Mammary epithelial cell (primary cell): ENCODE measurements at regions not wholly inside any gene's neighbourhood (a gene's known extent, or its start where the extent isn't known, plus 50 kb on each side); places are given as distances from the start of the nearest gene placed in this dataset.

ENCODE experiments used
- EZH2 ChIP-seq: IDR thresholded peaks from 2 replicates; pipeline ENCODE4 v1.6.1; 2012; ENCODE audit warnings: low read length, inconsistent platforms, borderline replicate concordance
- TF ChIP-seq, protein P1 (sequence below), 2 donors: IDR thresholded peaks in 1 of 2; conservative IDR thresholded peaks in 1 of 2; 2 replicates each; pipeline ENCODE4 v1.5.1; 2011 to 2012; ENCODE audit warnings: inconsistent platforms in 2 of 2, low read length in 2 of 2, mild to moderate bottlenecking in 2 of 2, control low read depth in 1 of 2, low read depth in 1 of 2; ENCODE audit not compliant: insufficient read depth in 1 of 2; ENCODE audit errors: extremely low read depth in 1 of 2

DNA sequence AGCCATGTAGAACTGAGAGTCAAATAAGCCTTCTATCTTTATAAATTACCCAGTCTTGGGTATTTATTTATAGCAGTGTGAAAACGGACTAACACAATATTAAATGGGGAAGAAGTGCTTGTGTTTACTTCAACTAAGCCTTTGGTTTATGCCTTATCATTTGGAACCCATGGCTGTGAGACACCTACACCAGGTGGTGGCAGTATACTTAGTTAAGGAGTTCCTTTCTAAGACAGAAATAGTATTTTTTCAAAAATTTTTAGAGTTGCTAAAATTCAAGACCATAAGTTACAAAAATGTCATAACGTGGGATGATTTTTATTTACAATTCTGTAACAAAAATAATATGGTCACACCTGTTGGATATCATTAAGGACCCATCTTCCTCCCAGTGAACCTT is 354.5 kb upstream of the SOX14 start:
- TF ChIP-seq, protein P1, sequence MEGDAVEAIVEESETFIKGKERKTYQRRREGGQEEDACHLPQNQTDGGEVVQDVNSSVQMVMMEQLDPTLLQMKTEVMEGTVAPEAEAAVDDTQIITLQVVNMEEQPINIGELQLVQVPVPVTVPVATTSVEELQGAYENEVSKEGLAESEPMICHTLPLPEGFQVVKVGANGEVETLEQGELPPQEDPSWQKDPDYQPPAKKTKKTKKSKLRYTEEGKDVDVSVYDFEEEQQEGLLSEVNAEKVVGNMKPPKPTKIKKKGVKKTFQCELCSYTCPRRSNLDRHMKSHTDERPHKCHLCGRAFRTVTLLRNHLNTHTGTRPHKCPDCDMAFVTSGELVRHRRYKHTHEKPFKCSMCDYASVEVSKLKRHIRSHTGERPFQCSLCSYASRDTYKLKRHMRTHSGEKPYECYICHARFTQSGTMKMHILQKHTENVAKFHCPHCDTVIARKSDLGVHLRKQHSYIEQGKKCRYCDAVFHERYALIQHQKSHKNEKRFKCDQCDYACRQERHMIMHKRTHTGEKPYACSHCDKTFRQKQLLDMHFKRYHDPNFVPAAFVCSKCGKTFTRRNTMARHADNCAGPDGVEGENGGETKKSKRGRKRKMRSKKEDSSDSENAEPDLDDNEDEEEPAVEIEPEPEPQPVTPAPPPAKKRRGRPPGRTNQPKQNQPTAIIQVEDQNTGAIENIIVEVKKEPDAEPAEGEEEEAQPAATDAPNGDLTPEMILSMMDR (conservative IDR thresholded peaks at IDR 0.05 in 1 of 2, IDR thresholded peaks at IDR 0.05 in 1 of 2; ENCODE audit: extremely low read depth in 1 of 2, insufficient read depth in 1 of 2, low read depth in 1 of 2, low read length in 2 of 2): no peak
- TF ChIP-seq EZH2: no peak
